ENCODE measurements at regions not wholly inside any gene's neighbourhood (a gene's known extent, or its start where the extent isn't known, plus 50 kb on each side); places are given as distances from the start of the nearest gene placed in this dataset.

GRCh38 chr2:48043131-48043700, 136.9 kb upstream of the FBXO11 start:
- TF ChIP-seq YY1 (IDR thresholded peaks at IDR 0.05; ENCODE audit: low read depth): no peak
- no peak for TF ChIP-seq EGR1 (IDR thresholded peaks at IDR 0.05)
- no peak for TF ChIP-seq RAD21 (IDR thresholded peaks at IDR 0.05; ENCODE audit: low read depth)
- TF ChIP-seq EP300 (IDR thresholded peaks at IDR 0.05; ENCODE audit: borderline replicate concordance): no peak
- TF ChIP-seq ZBTB7A (IDR thresholded peaks at IDR 0.05; ENCODE audit: low read depth): no peak
- TF ChIP-seq TAF1 (IDR thresholded peaks at IDR 0.05; ENCODE audit: low read depth): no peak
- TF ChIP-seq NFIC (IDR thresholded peaks at IDR 0.05): no peak
- no peak for TF ChIP-seq REST (IDR thresholded peaks at IDR 0.05; ENCODE audit: low read depth)
- TF ChIP-seq, protein P1, sequence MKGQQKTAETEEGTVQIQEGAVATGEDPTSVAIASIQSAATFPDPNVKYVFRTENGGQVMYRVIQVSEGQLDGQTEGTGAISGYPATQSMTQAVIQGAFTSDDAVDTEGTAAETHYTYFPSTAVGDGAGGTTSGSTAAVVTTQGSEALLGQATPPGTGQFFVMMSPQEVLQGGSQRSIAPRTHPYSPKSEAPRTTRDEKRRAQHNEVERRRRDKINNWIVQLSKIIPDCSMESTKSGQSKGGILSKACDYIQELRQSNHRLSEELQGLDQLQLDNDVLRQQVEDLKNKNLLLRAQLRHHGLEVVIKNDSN (IDR thresholded peaks at IDR 0.05): no peak
- no peak for TF ChIP-seq CREB1 (IDR thresholded peaks at IDR 0.05; ENCODE audit: low read depth)
- no peak for TF ChIP-seq TEAD4 (IDR thresholded peaks at IDR 0.05)
- TF ChIP-seq FOXM1 (IDR thresholded peaks at IDR 0.05; ENCODE audit: borderline replicate concordance, low read depth): no peak
- TF ChIP-seq CEBPB (IDR thresholded peaks at IDR 0.05): no peak
- TF ChIP-seq MAX (IDR thresholded peaks at IDR 0.05): no peak
- no peak for TF ChIP-seq TCF12 (IDR thresholded peaks at IDR 0.05; ENCODE audit: low read depth)

- TF ChIP-seq MAX (IDR thresholded peaks at IDR 0.05) (no peak), TEAD4 (IDR thresholded peaks at IDR 0.05) (no peak), NFIC (IDR thresholded peaks at IDR 0.05) (no peak), TAF1 (IDR thresholded peaks at IDR 0.05; ENCODE audit: low read depth) (no peak), REST (IDR thresholded peaks at IDR 0.05; ENCODE audit: low read depth) (no peak), RAD21 (IDR thresholded peaks at IDR 0.05; ENCODE audit: low read depth) (no peak), FOXM1 (IDR thresholded peaks at IDR 0.05; ENCODE audit: borderline replicate concordance, low read depth) (no peak), ZBTB7A (IDR thresholded peaks at IDR 0.05; ENCODE audit: low read depth) (no peak), CEBPB (IDR thresholded peaks at IDR 0.05) (no peak), EP300 (IDR thresholded peaks at IDR 0.05; ENCODE audit: borderline replicate concordance) (no peak), TCF12 (IDR thresholded peaks at IDR 0.05; ENCODE audit: low read depth) (no peak), YY1 (IDR thresholded peaks at IDR 0.05; ENCODE audit: low read depth) (no peak), CREB1 (IDR thresholded peaks at IDR 0.05; ENCODE audit: low read depth) (no peak)
- TF ChIP-seq, protein P1 (IDR thresholded peaks at IDR 0.05): no peak
These were observed 137.4 kb upstream of the FBXO11 start for GRCh38 chr2:48043746-48044145.

GRCh38 chr2:48045613-48046012, 139.3 kb upstream of the FBXO11 start:
- TF ChIP-seq EGR1 (IDR thresholded peaks at IDR 0.05): no peak
- no peak for TF ChIP-seq FOXM1 (IDR thresholded peaks at IDR 0.05; ENCODE audit: borderline replicate concordance, low read depth)
- no peak for TF ChIP-seq ZBTB7A (IDR thresholded peaks at IDR 0.05; ENCODE audit: low read depth)
- no peak for TF ChIP-seq YY1 (IDR thresholded peaks at IDR 0.05; ENCODE audit: low read depth)
- no peak for TF ChIP-seq CEBPB (IDR thresholded peaks at IDR 0.05)
- TF ChIP-seq CREB1 (IDR thresholded peaks at IDR 0.05; ENCODE audit: low read depth): no peak

GRCh38 chr2:48048476-48049171, 142.3 kb upstream of the FBXO11 start:
- TF ChIP-seq EGR1 (IDR thresholded peaks at IDR 0.05) (no peak), YY1 (IDR thresholded peaks at IDR 0.05; ENCODE audit: low read depth) (no peak), TEAD4 (IDR thresholded peaks at IDR 0.05) (no peak), CEBPB (IDR thresholded peaks at IDR 0.05) (no peak), TAF1 (IDR thresholded peaks at IDR 0.05; ENCODE audit: low read depth) (no peak), ZBTB7A (IDR thresholded peaks at IDR 0.05; ENCODE audit: low read depth) (no peak), CREB1 (IDR thresholded peaks at IDR 0.05; ENCODE audit: low read depth) (no peak), EP300 (IDR thresholded peaks at IDR 0.05; ENCODE audit: borderline replicate concordance) (no peak), NFIC (IDR thresholded peaks at IDR 0.05) (no peak), RAD21 (IDR thresholded peaks at IDR 0.05; ENCODE audit: low read depth) (no peak), REST (IDR thresholded peaks at IDR 0.05; ENCODE audit: low read depth) (no peak), MAX (IDR thresholded peaks at IDR 0.05) (no peak), TCF12 (IDR thresholded peaks at IDR 0.05; ENCODE audit: low read depth) (no peak), FOXM1 (IDR thresholded peaks at IDR 0.05; ENCODE audit: borderline replicate concordance, low read depth) (no peak)
- TF ChIP-seq, protein P1 (IDR thresholded peaks at IDR 0.05): no peak
